HepG2 (cell line): ENCODE measurements at regions not wholly inside any gene's neighbourhood (a gene's known extent, or its start where the extent isn't known, plus 50 kb on each side); places are given as distances from the start of the nearest gene placed in this dataset.

Source experiments
- ATAC-seq: fragments of 200-7000 bp; cut with Tn5 transposase; 3 replicates; pipeline ENCODE4 v1.9.1; 2020; ENCODE audit warnings: mild to moderate bottlenecking, moderate library complexity
- BruUV-seq: library from RNA; stranded (reverse); fragments of 400-500 nt; replicated peaks from 2 replicates; lab custom pipeline; 2021; lab: Mats Ljungman, UMichigan
- CTCF ChIA-PET: fragments of 300-600 bp; formaldehyde crosslinking; extraction: SDS; loops from one replicate; lab custom pipeline; 2021; ENCODE audit warnings: low total read pairs, inconsistent platforms, low intra/inter-chr PET ratio; lab: Yijun Ruan, JAX
- POLR2A ChIA-PET: fragments of 350-600 bp; sonication (Branson Sonifier 250); formaldehyde crosslinking; loops from one replicate; lab custom pipeline; 2020; ENCODE audit warnings: antibody characterized with exemption, inconsistent platforms; lab: Yijun Ruan, JAX
- DNase-seq: peaks from one replicate; pipeline ENCODE4 v3.0.0-alpha.2; 2015; ENCODE audit warnings: low spot score
- FAIRE-seq: peaks from 3 replicates; lab custom pipeline; 2011; peaks lifted over from hg19 to GRCh38; lab: Jason Lieb, UNC
- H2AFZ ChIP-seq: one replicate; pipeline ENCODE4 v1.6.1; 2011; ENCODE audit warnings: low read length, inconsistent platforms
- H3K27ac ChIP-seq: fragments of 300-600 bp; 3 replicates; pipeline ENCODE4 v1.8.0; 2011; ENCODE audit warnings: mixed run types, mild to moderate bottlenecking, mixed read lengths, low read length, inconsistent platforms; ENCODE audit not compliant: insufficient read depth; ENCODE audit errors: extremely low read length
- H3K27me3 ChIP-seq, 2 experiments: fragments of 200-600 bp in 1 of 2; 2 replicates in 1 of 2; 3 replicates in 1 of 2; pipeline versions ENCODE4 v1.6.0 to v1.8.0; 2011; ENCODE audit warnings: low read length in 2 of 2, mild to moderate bottlenecking in 2 of 2, moderate library complexity in 2 of 2, inconsistent platforms in 1 of 2; ENCODE audit not compliant: insufficient read depth in 2 of 2, control insufficient read depth in 1 of 2
- H3K36me3 ChIP-seq, 2 experiments: fragments of 200-600 bp in 1 of 2; replicated peaks in 1 of 2; 2 replicates in 1 of 2; 3 replicates in 1 of 2; pipeline versions ENCODE4 v1.5.1 to v1.8.0; 2011; ENCODE audit warnings: low read length in 2 of 2, inconsistent platforms in 1 of 2; ENCODE audit not compliant: insufficient read depth in 2 of 2, control insufficient read depth in 1 of 2
- H3K4me1 ChIP-seq: 2 replicates; pipeline ENCODE4 v1.5.1; 2012; ENCODE audit warnings: low read length, inconsistent platforms; ENCODE audit not compliant: insufficient read depth
- H3K4me2 ChIP-seq: 2 replicates; pipeline ENCODE4 v1.6.0; 2011; ENCODE audit warnings: low read depth, low read length, inconsistent platforms
- H3K4me3 ChIP-seq, 3 experiments: fragments of 200-600 bp in 1 of 3; sonication (generic), shearing (Covaris generic) in 1 of 3; replicated peaks in 1 of 3; 2 replicates each; pipeline ENCODE4 v1.5.1; 2011 to 2016; ENCODE audit warnings: low read length in 3 of 3, inconsistent platforms in 2 of 3, low read depth in 2 of 3, mild to moderate bottlenecking in 2 of 3, control low read depth in 1 of 3, mixed read lengths in 1 of 3; ENCODE audit not compliant: insufficient read depth in 1 of 3
- H3K79me2 ChIP-seq: one replicate; pipeline ENCODE4 v1.6.1; 2011; ENCODE audit warnings: low read length, inconsistent platforms; ENCODE audit not compliant: insufficient read depth
- H3K9ac ChIP-seq: 2 replicates; pipeline ENCODE4 v1.6.0; 2011; ENCODE audit warnings: mild to moderate bottlenecking, low read depth, low read length, inconsistent platforms; ENCODE audit not compliant: insufficient read depth
- H3K9me3 ChIP-seq: 2 replicates; pipeline ENCODE4 v1.5.1; 2012; ENCODE audit warnings: mild to moderate bottlenecking, low read length
- H4K20me1 ChIP-seq: 2 replicates; pipeline ENCODE4 v1.6.0; 2011; ENCODE audit warnings: inconsistent platforms, mild to moderate bottlenecking, low read length, moderate library complexity; ENCODE audit not compliant: insufficient read depth
- HOXA9 ChIP-seq: sonication (generic); formaldehyde crosslinking; IDR thresholded peaks from 2 replicates; pipeline ENCODE4 v1.8.1; 2022; ENCODE audit warnings: missing genetic modification reagents, mild to moderate bottlenecking, moderate library complexity, borderline replicate concordance
- LRRFIP1 ChIP-seq: sonication (generic); formaldehyde crosslinking; conservative IDR thresholded peaks from 2 replicates; pipeline ENCODE4 v1.4.0; 2020; ENCODE audit warnings: missing genetic modification reagents
- TBL1XR1 ChIP-seq: fragments of 150-350 bp; IDR thresholded peaks from 2 replicates; pipeline ENCODE4 v1.6.1; 2014; ENCODE audit warnings: borderline replicate concordance, low read length; ENCODE audit not compliant: partially characterized antibody
- ZFP36L1 ChIP-seq: sonication (generic); formaldehyde crosslinking; IDR thresholded peaks from 2 replicates; pipeline ENCODE4 v1.8.0; 2022; ENCODE audit warnings: mild to moderate bottlenecking, missing genetic modification reagents, moderate library complexity
- ZNF333 ChIP-seq: sonication (generic); formaldehyde crosslinking; IDR thresholded peaks from 2 replicates; pipeline ENCODE4 v1.4.0; 2020; ENCODE audit warnings: mild to moderate bottlenecking, missing genetic modification reagents, borderline replicate concordance
- WGBS: methylation state at CpG from one replicate; pipeline ENCODE4 v1.1.6; 2017; ENCODE audit warnings: low lambda C conversion rate; 5-methylcytosine and 5-hydroxymethylcytosine counted together
- in situ Hi-C: cut with HindIII; loops from 2 replicates; pipeline ENCODE4 v1.10.0; 2017; ENCODE audit warnings: low pct_unique_long_range_greater_than_20kb; ENCODE audit not compliant: extremely low pct_ligation_motif_present
- intact Hi-C: fragments of 100-400 bp; cut with micrococcal nuclease; formaldehyde crosslinking; loops from one replicate; pipeline ENCODE4 v1.10.0; 2022; ENCODE audit not compliant: unreplicated experiment
- TF ChIP-seq, protein P1 (sequence below): sonication (generic); formaldehyde crosslinking; IDR thresholded peaks from 2 replicates; pipeline ENCODE4 v1.9.0; 2021; ENCODE audit warnings: missing genetic modification reagents, borderline replicate concordance

GRCh38 chr6:126548300-126548699 lies 208.4 kb downstream of the CENPW start:
- Histone ChIP-seq H3K79me2 (no peaks in the 10 kb centered on the region), H3K9me3 (no peaks in the 10 kb centered on the region), H3K36me3 (no peaks in the 10 kb centered on the region), H3K27ac (no peak overlapping the region), H3K4me3 (no peak overlapping the region), H2AFZ (no peak overlapping the region), H3K4me2 (no peak overlapping the region), H4K20me1 (no peaks in the 10 kb centered on the region), H3K9ac (no peak overlapping the region), H3K4me1 (no peaks in the 10 kb centered on the region), H3K27me3 (no peaks in the 10 kb centered on the region)
- FAIRE-seq (no peak), ATAC-seq (no peak), DNase-seq (no peak)
- POLR2A ChIA-PET, result no interaction called here
- TF ChIP-seq, protein P1, sequence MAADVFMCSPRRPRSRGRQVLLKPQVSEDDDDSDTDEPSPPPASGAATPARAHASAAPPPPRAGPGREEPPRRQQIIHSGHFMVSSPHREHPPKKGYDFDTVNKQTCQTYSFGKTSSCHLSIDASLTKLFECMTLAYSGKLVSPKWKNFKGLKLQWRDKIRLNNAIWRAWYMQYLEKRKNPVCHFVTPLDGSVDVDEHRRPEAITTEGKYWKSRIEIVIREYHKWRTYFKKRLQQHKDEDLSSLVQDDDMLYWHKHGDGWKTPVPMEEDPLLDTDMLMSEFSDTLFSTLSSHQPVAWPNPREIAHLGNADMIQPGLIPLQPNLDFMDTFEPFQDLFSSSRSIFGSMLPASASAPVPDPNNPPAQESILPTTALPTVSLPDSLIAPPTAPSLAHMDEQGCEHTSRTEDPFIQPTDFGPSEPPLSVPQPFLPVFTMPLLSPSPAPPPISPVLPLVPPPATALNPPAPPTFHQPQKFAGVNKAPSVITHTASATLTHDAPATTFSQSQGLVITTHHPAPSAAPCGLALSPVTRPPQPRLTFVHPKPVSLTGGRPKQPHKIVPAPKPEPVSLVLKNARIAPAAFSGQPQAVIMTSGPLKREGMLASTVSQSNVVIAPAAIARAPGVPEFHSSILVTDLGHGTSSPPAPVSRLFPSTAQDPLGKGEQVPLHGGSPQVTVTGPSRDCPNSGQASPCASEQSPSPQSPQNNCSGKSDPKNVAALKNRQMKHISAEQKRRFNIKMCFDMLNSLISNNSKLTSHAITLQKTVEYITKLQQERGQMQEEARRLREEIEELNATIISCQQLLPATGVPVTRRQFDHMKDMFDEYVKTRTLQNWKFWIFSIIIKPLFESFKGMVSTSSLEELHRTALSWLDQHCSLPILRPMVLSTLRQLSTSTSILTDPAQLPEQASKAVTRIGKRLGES (CRISPR knock-in tag), result no peak
- TF ChIP-seq HOXA9 (CRISPR knock-in tag) (no peak), ZNF333 (CRISPR knock-in tag) (no peak), LRRFIP1 (CRISPR knock-in tag) (no peak), ZFP36L1 (CRISPR knock-in tag) (no peak), TBL1XR1 (no peak)
- in situ Hi-C loops, result no loop called here
- intact Hi-C loops, result no loop called here
- CTCF ChIA-PET, result no interaction called here
- BruUV-seq, result no TSS peak
- 3% methylated on average over 2 of the region's 2 CpGs for WGBS
